Panc1 (cell line): ENCODE measurements at regions not wholly inside any gene's neighbourhood (a gene's known extent, or its start where the extent isn't known, plus 50 kb on each side); places are given as distances from the start of the nearest gene placed in this dataset.

Experiments
- CTCF ChIP-seq: fragments of 450-650 bp; IDR thresholded peaks from 2 replicates; pipeline ENCODE4 v1.5.1; 2017; ENCODE audit warnings: mild to moderate bottlenecking
- POLR2AphosphoS5 ChIP-seq: IDR thresholded peaks from 2 replicates; pipeline ENCODE4 v1.6.1; 2012; ENCODE audit warnings: mild to moderate bottlenecking, low read depth, low read length, moderate library complexity
- REST ChIP-seq, 2 experiments: IDR thresholded peaks; 2 replicates each; pipeline ENCODE4 v1.6.1; 2011 to 2012; ENCODE audit warnings: low read depth in 2 of 2, control low read depth in 1 of 2, low read length in 1 of 2, mild to moderate bottlenecking in 1 of 2, moderate library complexity in 1 of 2; ENCODE audit not compliant: insufficient read depth in 1 of 2
- SIN3A ChIP-seq: IDR thresholded peaks from 2 replicates; pipeline ENCODE4 v1.6.1; 2012; ENCODE audit warnings: low read depth, mild to moderate bottlenecking, low read length, moderate library complexity, borderline replicate concordance; ENCODE audit not compliant: insufficient read depth
- TCF7L2 ChIP-seq: IDR thresholded peaks from 2 replicates; pipeline ENCODE4 v1.6.1; 2011; ENCODE audit warnings: mild to moderate bottlenecking, low read depth, low read length, inconsistent platforms

GRCh38 chr1:38118976-38119375, 72.4 kb upstream of the POU3F1 start:
- TF ChIP-seq CTCF (no peak), POLR2AphosphoS5 (no peak), REST (IDR thresholded peaks at IDR 0.05; ENCODE audit: insufficient read depth in 1 of 2, low read depth in 2 of 2, low read length in 1 of 2) (no peak), SIN3A (no peak), TCF7L2 (no peak)
